Transverse colon (tissue), 4 donors: ENCODE measurements at regions not wholly inside any gene's neighbourhood (a gene's known extent, or its start where the extent isn't known, plus 50 kb on each side); places are given as distances from the start of the nearest gene placed in this dataset.

Experiments
- DNase-seq: peaks from one replicate; pipeline ENCODE4 v3.0.0-alpha.2; 2019
- H3K27ac ChIP-seq, 4 donors: fragments of 200-600 bp; sonication (generic); 2 replicates each; pipeline ENCODE4 v1.5.1; 2016 to 2018; ENCODE audit warnings: inconsistent platforms in 4 of 4
- H3K27me3 ChIP-seq: fragments of 200-600 bp; sonication (generic); 2 replicates; pipeline ENCODE4 v1.5.1; 2017; ENCODE audit warnings: inconsistent platforms
- H3K36me3 ChIP-seq, 4 donors: fragments of 200-600 bp; sonication (generic); 2 replicates each; pipeline ENCODE4 v1.5.1; 2017 to 2019; ENCODE audit warnings: inconsistent platforms in 4 of 4
- H3K4me1 ChIP-seq, 4 donors: fragments of 200-600 bp; sonication (generic); 2 replicates each; pipeline ENCODE4 v1.5.1; 2017 to 2020; ENCODE audit warnings: inconsistent platforms in 4 of 4
- H3K4me3 ChIP-seq, 4 donors: fragments of 200-600 bp; sonication (generic); 1 replicate in 1 of 4; 2 replicates in 3 of 4; pipeline versions ENCODE4 v1.5.1 to v1.6.1; 2017 to 2019; ENCODE audit warnings: inconsistent platforms in 4 of 4
- H3K9me3 ChIP-seq, 2 donors: fragments of 200-600 bp; sonication (generic); 2 replicates each; pipeline ENCODE4 v1.5.1; 2017 to 2019; ENCODE audit warnings: inconsistent platforms in 2 of 2
- EP300 ChIP-seq: sonication (generic); formaldehyde crosslinking; IDR thresholded peaks from one replicate; pipeline ENCODE4 v1.6.1; 2017; ENCODE audit warnings: antibody characterized with exemption, low read depth
- POLR2A ChIP-seq: fragments of 450-650 bp; IDR thresholded peaks from one replicate; pipeline ENCODE4 v1.6.1; 2016; ENCODE audit warnings: antibody characterized with exemption, mild to moderate bottlenecking, moderate library complexity
- POLR2AphosphoS5 ChIP-seq, 3 donors: sonication (generic); formaldehyde crosslinking; IDR thresholded peaks; one replicate each; pipeline ENCODE4 v1.6.1; 2016; ENCODE audit warnings: antibody characterized with exemption in 3 of 3
- WGBS, 2 donors: methylation state at CpG; one replicate each; pipeline ENCODE4 v1.1.5; 2018; ENCODE audit warnings: low coverage in 1 of 2; 5-methylcytosine and 5-hydroxymethylcytosine counted together
- in situ Hi-C, 4 donors: fragments of 200-750 bp; cut with MboI; loops; one replicate each; pipeline versions ENCODE4 v1.15.0 to v1.15.1; 2017; ENCODE audit warnings: low sequenced_read_pairs in 3 of 4, low pct_ligation_motif_present in 1 of 4, low pct_unique_long_range_greater_than_20kb in 1 of 4
- intact Hi-C: fragments of 100-400 bp; cut with DNase I; formaldehyde crosslinking; loops from one replicate; pipeline ENCODE4 v1.15.1; 2023; ENCODE audit warnings: low total_unique reads
- TF ChIP-seq, protein P1 (sequence below), 5 experiments: fragments of 200-600 bp in 3 of 5; fragments of 450-650 bp in 2 of 5; sonication (generic) in 3 of 5; IDR thresholded peaks; 1 replicate in 2 of 5; 2 replicates in 3 of 5; pipeline ENCODE4 v1.5.1; 2016 to 2017; ENCODE audit warnings: antibody characterized with exemption in 5 of 5, inconsistent platforms in 3 of 5, mild to moderate bottlenecking in 2 of 5, moderate library complexity in 1 of 5

- H3K9me3 ChIP-seq = no peaks in the 10 kb centered on the region
- H3K4me1 ChIP-seq = no peaks in the 10 kb centered on the region
- no peaks in the 10 kb centered on the region for H3K36me3 ChIP-seq
- in situ Hi-C loops (no loop called here), intact Hi-C loops (no loop called here)
- DNase-seq = no peak
- H3K27ac ChIP-seq = no peak overlapping the region
- no peak for TF ChIP-seq POLR2A
- TF ChIP-seq EP300 = no peak
- TF ChIP-seq, protein P1, sequence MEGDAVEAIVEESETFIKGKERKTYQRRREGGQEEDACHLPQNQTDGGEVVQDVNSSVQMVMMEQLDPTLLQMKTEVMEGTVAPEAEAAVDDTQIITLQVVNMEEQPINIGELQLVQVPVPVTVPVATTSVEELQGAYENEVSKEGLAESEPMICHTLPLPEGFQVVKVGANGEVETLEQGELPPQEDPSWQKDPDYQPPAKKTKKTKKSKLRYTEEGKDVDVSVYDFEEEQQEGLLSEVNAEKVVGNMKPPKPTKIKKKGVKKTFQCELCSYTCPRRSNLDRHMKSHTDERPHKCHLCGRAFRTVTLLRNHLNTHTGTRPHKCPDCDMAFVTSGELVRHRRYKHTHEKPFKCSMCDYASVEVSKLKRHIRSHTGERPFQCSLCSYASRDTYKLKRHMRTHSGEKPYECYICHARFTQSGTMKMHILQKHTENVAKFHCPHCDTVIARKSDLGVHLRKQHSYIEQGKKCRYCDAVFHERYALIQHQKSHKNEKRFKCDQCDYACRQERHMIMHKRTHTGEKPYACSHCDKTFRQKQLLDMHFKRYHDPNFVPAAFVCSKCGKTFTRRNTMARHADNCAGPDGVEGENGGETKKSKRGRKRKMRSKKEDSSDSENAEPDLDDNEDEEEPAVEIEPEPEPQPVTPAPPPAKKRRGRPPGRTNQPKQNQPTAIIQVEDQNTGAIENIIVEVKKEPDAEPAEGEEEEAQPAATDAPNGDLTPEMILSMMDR (IDR thresholded peaks at IDR 0.05) = no peak
- no peak for TF ChIP-seq POLR2AphosphoS5 (IDR thresholded peaks at IDR 0.05)
- H3K27me3 ChIP-seq = no peaks in the 10 kb centered on the region
- WGBS, 2 donors = 81% methylated on average over 12 of the region's 12 CpGs; no CpG with 5 or more reads in 1 of the 2 donors
- H3K4me3 ChIP-seq = no peak overlapping the region
Measured at GRCh38 chr22:49186762-49187161, 640.9 kb downstream of the BRD1 start.

- intact Hi-C loops (no loop called here), in situ Hi-C loops (no loop called here)
- Histone ChIP-seq H3K9me3 (no peaks in the 10 kb centered on the region), H3K27ac (no peak overlapping the region), H3K27me3 (no peaks in the 10 kb centered on the region), H3K4me3 (no peak overlapping the region), H3K36me3 (no peaks in the 10 kb centered on the region), H3K4me1 (no peaks in the 10 kb centered on the region)
- no peak for TF ChIP-seq POLR2A
- TF ChIP-seq, protein P1 (IDR thresholded peaks at IDR 0.05) = no peak
- no peak for TF ChIP-seq EP300
- no peak for TF ChIP-seq POLR2AphosphoS5 (IDR thresholded peaks at IDR 0.05)
- 83% methylated on average over 1 of the region's 1 CpG; no CpG with 5 or more reads in 1 of the 2 donors for WGBS, 2 donors
- DNase-seq = no peak
Measured at GRCh38 chr22:49186293-49186692, 641.4 kb downstream of the BRD1 start.

DNA sequence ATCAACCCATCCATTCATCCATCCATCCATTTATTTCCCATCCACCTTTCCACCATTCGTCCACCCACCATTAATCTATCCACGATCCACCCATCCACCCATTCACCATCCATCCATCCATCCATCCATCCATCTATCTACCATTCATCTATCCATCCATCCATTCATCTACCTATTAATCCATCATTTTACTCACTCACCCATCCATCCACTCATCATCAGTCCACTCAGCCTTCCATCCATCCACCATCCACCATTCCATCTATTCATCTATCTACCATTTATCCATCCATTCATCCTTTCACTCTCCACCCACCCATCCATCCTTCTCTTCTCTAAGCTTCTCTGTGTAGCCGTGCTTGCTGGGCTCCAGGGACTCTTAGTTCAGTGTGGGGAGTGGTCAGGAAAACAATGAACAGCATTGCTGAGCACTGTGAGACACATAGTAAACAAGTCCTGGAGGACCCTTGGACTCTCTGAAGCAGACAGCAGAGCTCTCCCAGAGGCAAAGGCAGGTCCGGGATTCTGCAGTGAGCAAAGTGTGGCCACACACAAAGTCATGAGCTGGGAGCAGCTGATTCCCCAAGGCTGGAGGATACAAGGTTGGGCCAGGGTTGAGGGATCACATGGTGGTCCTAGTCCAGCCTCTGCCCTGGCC lies 642.2 kb downstream of the BRD1 start:
- TF ChIP-seq, protein P1 (IDR thresholded peaks at IDR 0.05) = no peak
- Histone ChIP-seq H3K4me1 (no peaks in the 10 kb centered on the region), H3K36me3 (no peaks in the 10 kb centered on the region), H3K27ac (no peak overlapping the region), H3K9me3 (no peaks in the 10 kb centered on the region), H3K27me3 (no peaks in the 10 kb centered on the region), H3K4me3 (no peak overlapping the region)
- 60% methylated on average over 4 of the region's 4 CpGs for WGBS, 2 donors
- DNase-seq = no peak
- in situ Hi-C loops (no loop called here), intact Hi-C loops (no loop called here)

- H3K27me3 ChIP-seq = no peaks in the 10 kb centered on the region
- intact Hi-C loops = no loop called here
- no peak for DNase-seq
Measured at GRCh38 chr22:49184736-49185135, 642.9 kb downstream of the BRD1 start.

More at GRCh38 chr22:49184736-49185135, 642.9 kb downstream of the BRD1 start:
- 78 to 97% methylated on average over 7 to 15 of the region's 15 CpGs for WGBS, 2 donors
- H3K4me3 ChIP-seq = no peak overlapping the region
- no peaks in the 10 kb centered on the region for H3K36me3 ChIP-seq
- TF ChIP-seq, protein P1 (IDR thresholded peaks at IDR 0.05) = no peak
- TF ChIP-seq EP300 (no peak), POLR2A (no peak), POLR2AphosphoS5 (IDR thresholded peaks at IDR 0.05) (no peak)
- H3K9me3 ChIP-seq = no peaks in the 10 kb centered on the region
- no peaks in the 10 kb centered on the region for H3K4me1 ChIP-seq
- H3K27ac ChIP-seq = no peak overlapping the region
- in situ Hi-C loops = no loop called here
